ENCODE measurements at regions not wholly inside any gene's neighbourhood (a gene's known extent, or its start where the extent isn't known, plus 50 kb on each side); places are given as distances from the start of the nearest gene placed in this dataset.
A peak's percentile ranks its signal among the peaks of the same experiment; 100 is the strongest.

DNA sequence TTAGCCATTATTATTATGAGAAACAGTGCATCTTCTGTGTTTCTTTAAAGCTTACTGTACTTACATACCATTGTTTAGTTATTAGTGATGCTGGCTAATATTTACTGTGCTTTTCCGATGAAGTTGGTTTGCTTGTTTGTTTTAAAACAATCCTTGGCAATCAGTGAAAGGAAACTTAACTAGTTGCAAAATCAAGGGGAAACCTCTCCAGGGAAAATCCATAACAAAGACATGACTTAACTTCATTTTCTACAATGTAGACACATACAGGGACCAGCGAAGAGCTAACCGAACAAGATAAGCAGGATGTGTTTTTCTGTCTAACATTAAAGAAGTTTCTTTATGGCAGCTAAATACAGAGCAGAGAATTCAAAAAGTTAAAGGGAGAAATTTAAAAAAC, 102.5 kb upstream of the PARP11 start (continued):
- TF ChIP-seq, protein P1, sequence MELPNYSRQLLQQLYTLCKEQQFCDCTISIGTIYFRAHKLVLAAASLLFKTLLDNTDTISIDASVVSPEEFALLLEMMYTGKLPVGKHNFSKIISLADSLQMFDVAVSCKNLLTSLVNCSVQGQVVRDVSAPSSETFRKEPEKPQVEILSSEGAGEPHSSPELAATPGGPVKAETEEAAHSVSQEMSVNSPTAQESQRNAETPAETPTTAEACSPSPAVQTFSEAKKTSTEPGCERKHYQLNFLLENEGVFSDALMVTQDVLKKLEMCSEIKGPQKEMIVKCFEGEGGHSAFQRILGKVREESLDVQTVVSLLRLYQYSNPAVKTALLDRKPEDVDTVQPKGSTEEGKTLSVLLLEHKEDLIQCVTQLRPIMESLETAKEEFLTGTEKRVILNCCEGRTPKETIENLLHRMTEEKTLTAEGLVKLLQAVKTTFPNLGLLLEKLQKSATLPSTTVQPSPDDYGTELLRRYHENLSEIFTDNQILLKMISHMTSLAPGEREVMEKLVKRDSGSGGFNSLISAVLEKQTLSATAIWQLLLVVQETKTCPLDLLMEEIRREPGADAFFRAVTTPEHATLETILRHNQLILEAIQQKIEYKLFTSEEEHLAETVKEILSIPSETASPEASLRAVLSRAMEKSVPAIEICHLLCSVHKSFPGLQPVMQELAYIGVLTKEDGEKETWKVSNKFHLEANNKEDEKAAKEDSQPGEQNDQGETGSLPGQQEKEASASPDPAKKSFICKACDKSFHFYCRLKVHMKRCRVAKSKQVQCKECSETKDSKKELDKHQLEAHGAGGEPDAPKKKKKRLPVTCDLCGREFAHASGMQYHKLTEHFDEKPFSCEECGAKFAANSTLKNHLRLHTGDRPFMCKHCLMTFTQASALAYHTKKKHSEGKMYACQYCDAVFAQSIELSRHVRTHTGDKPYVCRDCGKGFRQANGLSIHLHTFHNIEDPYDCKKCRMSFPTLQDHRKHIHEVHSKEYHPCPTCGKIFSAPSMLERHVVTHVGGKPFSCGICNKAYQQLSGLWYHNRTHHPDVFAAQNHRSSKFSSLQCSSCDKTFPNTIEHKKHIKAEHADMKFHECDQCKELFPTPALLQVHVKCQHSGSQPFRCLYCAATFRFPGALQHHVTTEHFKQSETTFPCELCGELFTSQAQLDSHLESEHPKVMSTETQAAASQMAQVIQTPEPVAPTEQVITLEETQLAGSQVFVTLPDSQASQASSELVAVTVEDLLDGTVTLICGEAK (IDR thresholded peaks at IDR 0.05; ENCODE audit: borderline replicate concordance) = no peak
- TF ChIP-seq CBX3 (IDR thresholded peaks at IDR 0.05; ENCODE audit: borderline replicate concordance, low read depth) = no peak
- no peak for TF ChIP-seq NR2F1 (conservative IDR thresholded peaks at IDR 0.05)
- no peak for TF ChIP-seq STAT1 (conservative IDR thresholded peaks at IDR 0.05)
- no peak for TF ChIP-seq EP300 (IDR thresholded peaks at IDR 0.05; ENCODE audit: borderline replicate concordance in 1 of 2, control insufficient read depth in 1 of 2, low read depth in 2 of 2, low read length in 2 of 2)
- TF ChIP-seq, protein P2, sequence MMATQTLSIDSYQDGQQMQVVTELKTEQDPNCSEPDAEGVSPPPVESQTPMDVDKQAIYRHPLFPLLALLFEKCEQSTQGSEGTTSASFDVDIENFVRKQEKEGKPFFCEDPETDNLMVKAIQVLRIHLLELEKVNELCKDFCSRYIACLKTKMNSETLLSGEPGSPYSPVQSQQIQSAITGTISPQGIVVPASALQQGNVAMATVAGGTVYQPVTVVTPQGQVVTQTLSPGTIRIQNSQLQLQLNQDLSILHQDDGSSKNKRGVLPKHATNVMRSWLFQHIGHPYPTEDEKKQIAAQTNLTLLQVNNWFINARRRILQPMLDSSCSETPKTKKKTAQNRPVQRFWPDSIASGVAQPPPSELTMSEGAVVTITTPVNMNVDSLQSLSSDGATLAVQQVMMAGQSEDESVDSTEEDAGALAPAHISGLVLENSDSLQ (IDR thresholded peaks at IDR 0.05) = no peak

DNA sequence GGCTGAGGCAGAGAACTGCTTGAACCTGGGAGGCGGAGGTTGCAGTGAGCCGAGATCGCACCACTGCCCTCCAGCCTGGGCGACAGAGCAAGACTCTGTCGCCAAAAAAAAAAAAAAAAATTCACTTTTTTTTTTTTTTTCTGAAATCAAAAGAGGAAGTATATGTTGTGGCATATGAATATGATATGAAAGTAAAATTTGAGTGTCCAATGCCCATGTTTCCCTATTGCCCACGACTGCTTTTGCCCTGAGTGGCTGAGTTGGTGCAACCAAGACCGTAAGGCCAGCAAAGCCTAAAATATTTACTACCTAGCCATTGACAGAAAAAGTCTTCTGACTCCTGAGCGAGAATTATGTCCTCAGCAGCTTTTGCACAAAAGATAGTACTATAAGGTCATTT, 101.7 kb upstream of the PARP11 start:
- H3K4me2 ChIP-seq (ENCODE audit: control insufficient read depth, insufficient read depth) = no peak overlapping the region
- no peak overlapping the region for H3K27ac ChIP-seq (ENCODE audit: control insufficient read depth, insufficient read depth)
- peak; percentile 57 for ATAC-seq
- SMC1A ChIA-PET (ENCODE audit: uncharacterized antibody, unreplicated experiment) = interaction anchor here (1.5 kb wide), 1 partner anchor 22 kb away, joined by 4 read pairs; no protein-coding TSS in a partner anchor
- H3K27me3 ChIP-seq (replicated peaks in 1 of 2; ENCODE audit: control insufficient read depth in 2 of 2, insufficient read depth in 2 of 2, low read length in 1 of 2) = no peaks in the 10 kb centered on the region
- H3K4me3 ChIP-seq = no peak overlapping the region
- in situ Hi-C loops (cut with MboI) (no loop called here), intact Hi-C loops (cut with micrococcal nuclease; ENCODE audit: unreplicated experiment) (no loop called here)
- no peaks in the 10 kb centered on the region; the same call in 2 of the 3 replicates for H3K9me3 ChIP-seq (replicated peaks; ENCODE audit: control insufficient read depth, insufficient read depth, low read length)
- CTCF ChIA-PET = interaction anchor here (1.5 kb wide), 1 partner anchor 11 kb away, joined by 7 read pairs; no protein-coding TSS in a partner anchor
- no TSS peak for BruUV-seq (replicated peaks)
- H3K36me3 ChIP-seq (ENCODE audit: control insufficient read depth in 2 of 2, insufficient read depth in 2 of 2, low read length in 1 of 2) = no peaks in the 10 kb centered on the region
- 55% methylated on average over 7 of the region's 8 CpGs for WGBS (ENCODE audit: insufficient coverage, insufficient replicate concordance, low lambda C conversion rate, missing lambda C conversion rate)
- no peak for DNase-seq (ENCODE audit: low read depth, low spot score)
- no peaks in the 10 kb centered on the region for H3K79me2 ChIP-seq (ENCODE audit: control insufficient read depth, insufficient read depth, low read length)
- RAD21 ChIA-PET (ENCODE audit: unreplicated experiment) = interaction anchor here (0.6 to 1.7 kb wide), 2 partner anchors 241 to 304 kb away, joined by 3 to 5 read pairs; no protein-coding TSS in a partner anchor
- no peaks in the 10 kb centered on the region for H4K20me1 ChIP-seq (ENCODE audit: control insufficient read depth, insufficient read depth)
- no peak for FAIRE-seq
- no peak overlapping the region for H3K9ac ChIP-seq (ENCODE audit: control insufficient read depth, insufficient read depth, low read length)
- H3K4me1 ChIP-seq (ENCODE audit: control insufficient read depth, insufficient read depth, low read length) = peaks cover 4% of the 10 kb centered on the region
- POLR2A ChIA-PET = no interaction called here
- H2AFZ ChIP-seq (ENCODE audit: control insufficient read depth, low read depth, low read length) = no peak overlapping the region
- TF ChIP-seq KAT2A (conservative IDR thresholded peaks at IDR 0.05; ENCODE audit: control insufficient read depth, low read depth, low read length) (no peak), ZZZ3 (IDR thresholded peaks at IDR 0.05; ENCODE audit: control insufficient read depth, insufficient read length, low read depth) (no peak), TCF3 (IDR thresholded peaks at IDR 0.05; ENCODE audit: borderline replicate concordance, insufficient read depth, low read depth, low read length) (no peak), STAT3 (IDR thresholded peaks at IDR 0.05; ENCODE audit: low read depth, low read length) (no peak)
- TF ChIP-seq, protein P3, sequence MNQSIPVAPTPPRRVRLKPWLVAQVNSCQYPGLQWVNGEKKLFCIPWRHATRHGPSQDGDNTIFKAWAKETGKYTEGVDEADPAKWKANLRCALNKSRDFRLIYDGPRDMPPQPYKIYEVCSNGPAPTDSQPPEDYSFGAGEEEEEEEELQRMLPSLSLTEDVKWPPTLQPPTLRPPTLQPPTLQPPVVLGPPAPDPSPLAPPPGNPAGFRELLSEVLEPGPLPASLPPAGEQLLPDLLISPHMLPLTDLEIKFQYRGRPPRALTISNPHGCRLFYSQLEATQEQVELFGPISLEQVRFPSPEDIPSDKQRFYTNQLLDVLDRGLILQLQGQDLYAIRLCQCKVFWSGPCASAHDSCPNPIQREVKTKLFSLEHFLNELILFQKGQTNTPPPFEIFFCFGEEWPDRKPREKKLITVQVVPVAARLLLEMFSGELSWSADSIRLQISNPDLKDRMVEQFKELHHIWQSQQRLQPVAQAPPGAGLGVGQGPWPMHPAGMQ (IDR thresholded peaks at IDR 0.05; ENCODE audit: borderline replicate concordance) = no peak
- TF ChIP-seq, protein P4, sequence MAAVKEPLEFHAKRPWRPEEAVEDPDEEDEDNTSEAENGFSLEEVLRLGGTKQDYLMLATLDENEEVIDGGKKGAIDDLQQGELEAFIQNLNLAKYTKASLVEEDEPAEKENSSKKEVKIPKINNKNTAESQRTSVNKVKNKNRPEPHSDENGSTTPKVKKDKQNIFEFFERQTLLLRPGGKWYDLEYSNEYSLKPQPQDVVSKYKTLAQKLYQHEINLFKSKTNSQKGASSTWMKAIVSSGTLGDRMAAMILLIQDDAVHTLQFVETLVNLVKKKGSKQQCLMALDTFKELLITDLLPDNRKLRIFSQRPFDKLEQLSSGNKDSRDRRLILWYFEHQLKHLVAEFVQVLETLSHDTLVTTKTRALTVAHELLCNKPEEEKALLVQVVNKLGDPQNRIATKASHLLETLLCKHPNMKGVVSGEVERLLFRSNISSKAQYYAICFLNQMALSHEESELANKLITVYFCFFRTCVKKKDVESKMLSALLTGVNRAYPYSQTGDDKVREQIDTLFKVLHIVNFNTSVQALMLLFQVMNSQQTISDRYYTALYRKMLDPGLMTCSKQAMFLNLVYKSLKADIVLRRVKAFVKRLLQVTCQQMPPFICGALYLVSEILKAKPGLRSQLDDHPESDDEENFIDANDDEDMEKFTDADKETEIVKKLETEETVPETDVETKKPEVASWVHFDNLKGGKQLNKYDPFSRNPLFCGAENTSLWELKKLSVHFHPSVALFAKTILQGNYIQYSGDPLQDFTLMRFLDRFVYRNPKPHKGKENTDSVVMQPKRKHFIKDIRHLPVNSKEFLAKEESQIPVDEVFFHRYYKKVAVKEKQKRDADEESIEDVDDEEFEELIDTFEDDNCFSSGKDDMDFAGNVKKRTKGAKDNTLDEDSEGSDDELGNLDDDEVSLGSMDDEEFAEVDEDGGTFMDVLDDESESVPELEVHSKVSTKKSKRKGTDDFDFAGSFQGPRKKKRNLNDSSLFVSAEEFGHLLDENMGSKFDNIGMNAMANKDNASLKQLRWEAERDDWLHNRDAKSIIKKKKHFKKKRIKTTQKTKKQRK (IDR thresholded peaks at IDR 0.05; ENCODE audit: low read depth, low read length) = no peak
